MV-4-11 (cell line): ENCODE measurements at regions not wholly inside any gene's neighbourhood (a gene's known extent, or its start where the extent isn't known, plus 50 kb on each side); places are given as distances from the start of the nearest gene placed in this dataset.

Source experiments
- DNase-seq: peaks from one replicate; lab custom pipeline; 2025; lab: John Stamatoyannopoulos, UW

DNA sequence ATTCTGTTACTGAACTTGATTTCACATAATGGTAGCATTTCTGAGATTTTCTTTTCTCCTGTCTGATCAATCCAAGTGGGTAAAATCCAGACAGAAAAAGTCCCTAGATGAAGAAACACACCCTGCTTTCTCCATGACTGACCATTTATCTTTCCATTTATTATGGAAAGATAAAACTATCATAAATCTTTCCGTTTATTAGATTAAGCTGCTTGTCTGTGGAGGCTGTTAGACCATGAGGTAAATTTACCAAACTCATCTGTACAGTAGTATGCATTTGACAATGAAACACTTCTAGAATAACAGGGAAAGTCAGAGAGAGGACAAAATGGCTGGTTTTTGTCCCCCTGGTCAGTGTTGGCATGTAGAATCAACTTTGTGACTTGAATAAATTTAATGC lies 491.2 kb upstream of the SEMA6A start:
- no peak for DNase-seq

DNA sequence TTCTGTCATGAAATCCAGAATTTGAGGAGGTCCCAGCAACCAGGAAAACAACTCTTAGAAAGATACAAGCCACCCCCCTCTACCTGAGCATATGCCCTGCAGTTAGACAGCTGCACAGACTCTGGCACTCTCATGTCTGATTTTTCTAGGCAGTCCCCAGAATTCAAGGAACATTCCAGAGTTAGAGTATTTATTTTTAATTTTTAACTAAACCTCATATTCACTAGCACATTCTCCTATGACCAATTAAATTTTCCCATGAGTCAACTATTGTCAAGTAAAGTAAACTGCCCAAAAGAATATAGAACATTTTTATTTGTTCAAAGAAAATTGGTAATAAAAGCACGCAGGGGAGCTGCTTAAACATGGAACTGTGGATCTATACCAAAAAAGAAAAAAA lies 490.5 kb upstream of the SEMA6A start:
- no peak for DNase-seq

DNA sequence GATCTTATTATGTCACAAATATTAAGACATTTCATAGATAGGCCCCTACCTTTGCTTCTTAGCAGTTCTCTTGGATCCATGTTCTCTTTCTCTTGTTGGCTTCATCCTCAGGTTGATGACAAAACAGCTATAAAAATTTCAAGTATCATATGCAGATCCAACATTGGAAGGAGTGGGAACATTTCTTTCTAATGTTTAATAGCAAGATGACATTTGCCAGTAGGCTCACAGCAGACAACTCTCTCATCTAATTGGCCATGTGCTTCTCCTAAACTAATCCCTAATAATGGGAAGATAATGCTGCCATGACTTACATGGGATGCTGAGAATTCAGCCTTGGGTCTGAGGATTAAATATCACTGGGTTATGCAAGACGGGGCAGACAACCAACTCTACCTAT lies 485.5 kb upstream of the SEMA6A start:
- DNase-seq = no peak

DNA sequence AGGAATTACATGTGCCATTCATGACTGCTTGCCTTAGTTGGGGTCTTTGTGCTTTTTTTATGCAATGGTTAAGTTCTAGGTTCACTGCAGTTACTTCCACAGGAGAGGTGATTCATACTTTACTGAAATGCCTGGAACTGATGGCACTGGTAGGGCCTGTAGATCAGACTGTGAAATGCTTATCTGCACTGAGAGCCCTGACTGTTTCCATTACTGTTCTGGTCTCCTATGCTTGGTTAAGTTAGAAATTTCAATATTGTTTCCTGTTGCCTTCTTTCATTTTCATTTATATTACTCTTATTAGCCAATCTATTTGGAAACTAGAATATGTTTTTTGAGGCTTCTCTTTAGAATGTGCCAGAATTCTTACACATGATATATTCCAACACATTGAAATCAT lies 484.1 kb upstream of the SEMA6A start:
- DNase-seq = no peak

DNA sequence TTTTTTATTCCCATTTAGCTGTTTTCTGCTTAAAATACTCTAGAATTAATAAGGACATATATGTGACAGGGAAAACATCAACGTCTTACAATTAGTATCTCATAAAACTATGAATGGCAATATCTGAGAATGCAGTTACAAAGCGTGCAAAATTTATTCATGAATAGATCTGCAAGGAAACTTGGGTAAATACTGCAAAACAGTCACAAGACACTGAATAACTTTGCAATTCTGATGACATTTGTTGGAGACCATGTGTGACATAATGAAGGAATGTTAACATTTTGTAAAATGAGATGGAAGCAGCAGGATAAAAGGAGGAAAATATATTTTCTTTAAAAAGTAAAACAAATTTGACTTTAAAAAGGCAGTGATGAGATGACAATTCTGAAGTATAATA lies 480.9 kb upstream of the SEMA6A start:
- no peak for DNase-seq

DNA sequence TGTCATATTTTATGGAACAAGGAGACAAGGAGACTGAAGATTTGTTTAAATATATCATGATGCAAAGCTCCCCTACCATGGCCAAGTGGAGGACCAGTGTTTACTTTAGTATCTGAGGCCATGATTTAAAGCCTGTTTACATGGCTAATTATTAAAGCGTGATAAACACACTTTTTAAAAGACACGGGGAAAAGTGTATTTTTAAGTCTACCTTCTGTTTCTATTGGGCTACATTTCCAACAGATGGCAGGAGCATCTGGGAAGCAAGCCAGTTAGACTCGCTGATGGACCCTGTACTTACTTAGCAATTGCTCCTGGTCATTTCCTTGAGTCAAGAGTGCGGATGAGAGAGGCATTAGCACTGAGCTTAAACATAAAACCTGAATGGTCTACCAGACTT lies 480.3 kb upstream of the SEMA6A start:
- no peak for DNase-seq

DNA sequence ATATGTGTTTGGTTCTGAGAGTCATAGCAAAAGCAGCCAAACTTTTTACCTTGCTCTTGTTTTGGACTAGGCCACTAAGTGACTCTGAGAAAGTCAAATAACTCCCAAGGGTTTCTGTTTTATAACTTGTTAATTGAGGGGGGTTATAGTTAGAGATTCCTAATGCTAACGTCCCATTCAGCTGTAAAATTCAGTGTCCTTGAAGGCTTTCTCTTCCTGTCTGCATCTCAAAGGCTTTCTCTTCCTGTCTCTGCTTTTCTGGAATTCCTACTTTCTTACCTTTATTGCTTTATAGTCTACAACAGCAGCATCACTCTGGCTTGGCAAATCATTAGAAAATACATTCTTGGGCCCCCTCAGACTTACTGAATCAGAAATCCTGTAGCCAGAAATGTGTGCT lies 479.5 kb upstream of the SEMA6A start:
- no peak for DNase-seq

DNA sequence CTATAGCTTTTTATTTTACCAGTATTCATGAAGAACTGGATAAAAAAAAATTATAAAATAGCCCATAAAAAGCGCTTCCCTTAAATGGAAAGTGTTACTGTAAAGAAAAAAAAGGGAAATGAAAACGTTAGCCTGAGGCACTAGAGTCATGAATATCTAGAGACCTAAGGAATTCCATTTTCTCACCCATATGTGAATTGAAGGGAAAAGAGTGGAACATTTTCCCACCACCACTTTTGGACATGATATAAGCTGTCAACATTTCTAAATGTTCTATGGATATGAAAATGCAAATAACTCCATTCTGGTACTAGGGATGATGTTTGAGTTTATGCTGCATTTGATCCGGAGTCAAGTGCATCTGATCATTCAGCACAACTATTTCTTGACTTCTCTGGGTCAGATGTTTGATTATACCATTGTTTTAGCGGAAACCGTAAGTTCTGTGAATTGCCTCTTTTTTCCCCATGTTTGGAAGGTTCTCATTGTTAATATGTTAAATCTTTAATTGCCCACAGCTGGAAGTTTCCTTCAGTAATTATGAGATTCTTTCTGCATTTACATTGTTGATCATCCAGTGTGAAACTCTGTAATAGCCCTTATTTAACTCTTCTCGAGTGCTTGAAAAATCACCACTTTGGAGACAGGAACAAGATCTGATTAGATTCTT lies 467.4 kb upstream of the SEMA6A start:
- no peak for DNase-seq

DNA sequence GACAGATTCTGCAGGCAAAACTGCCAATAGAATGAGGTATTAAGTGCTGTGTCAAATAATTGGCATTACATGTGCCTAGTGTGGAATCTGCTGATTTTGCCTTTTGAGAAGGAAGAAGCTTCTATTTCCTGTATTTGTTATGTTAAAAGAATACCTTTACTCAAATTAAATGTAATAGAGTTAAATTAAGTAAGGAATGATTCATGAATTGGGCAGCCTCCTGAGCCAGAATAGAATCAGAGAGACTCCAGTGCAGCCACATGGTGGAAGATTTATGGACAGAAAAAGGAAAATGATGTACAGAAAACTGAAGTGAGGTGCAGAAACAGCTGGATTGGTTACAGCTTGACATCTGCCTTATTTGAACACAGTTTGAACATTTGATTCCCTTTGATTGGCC lies 464.4 kb upstream of the SEMA6A start:
- no peak for DNase-seq

DNA sequence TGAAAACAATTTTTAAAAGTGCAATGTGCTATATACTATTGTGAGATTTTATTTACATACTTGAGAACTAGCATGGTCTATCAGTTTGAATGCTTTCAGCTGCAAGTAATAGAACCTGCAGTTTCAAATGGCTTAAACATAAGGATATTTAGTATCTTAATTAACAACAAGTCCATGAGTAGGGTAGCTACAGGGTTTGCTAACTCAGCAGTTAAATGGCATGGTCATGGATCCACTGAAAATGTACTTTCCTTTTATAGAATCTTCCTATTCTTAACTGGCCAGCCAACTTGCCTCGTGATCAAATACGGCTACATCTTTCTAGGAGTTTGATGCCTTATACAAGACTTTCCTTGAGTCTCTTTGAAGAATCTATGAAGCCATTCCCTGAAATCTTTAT lies 452.8 kb upstream of the SEMA6A start:
- DNase-seq = no peak

DNA sequence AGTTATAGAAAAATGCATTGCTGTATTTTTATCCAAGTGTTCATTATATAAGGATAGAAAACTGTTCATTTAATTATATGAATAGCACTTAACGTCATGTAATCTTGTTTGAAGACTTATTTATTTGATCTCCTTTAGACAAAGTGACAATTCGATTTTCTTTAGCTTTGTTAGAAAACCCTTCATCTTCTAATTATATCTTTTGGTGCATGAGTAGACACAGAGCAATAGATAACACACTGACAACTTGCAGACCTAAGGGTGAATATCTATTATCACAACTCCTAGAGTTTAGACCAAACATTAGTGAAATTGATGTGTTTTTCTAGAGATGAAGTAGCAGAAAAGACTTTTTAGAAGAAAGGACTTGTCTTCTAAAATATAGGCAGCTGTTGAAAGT lies 446.4 kb upstream of the SEMA6A start:
- no peak for DNase-seq

DNA sequence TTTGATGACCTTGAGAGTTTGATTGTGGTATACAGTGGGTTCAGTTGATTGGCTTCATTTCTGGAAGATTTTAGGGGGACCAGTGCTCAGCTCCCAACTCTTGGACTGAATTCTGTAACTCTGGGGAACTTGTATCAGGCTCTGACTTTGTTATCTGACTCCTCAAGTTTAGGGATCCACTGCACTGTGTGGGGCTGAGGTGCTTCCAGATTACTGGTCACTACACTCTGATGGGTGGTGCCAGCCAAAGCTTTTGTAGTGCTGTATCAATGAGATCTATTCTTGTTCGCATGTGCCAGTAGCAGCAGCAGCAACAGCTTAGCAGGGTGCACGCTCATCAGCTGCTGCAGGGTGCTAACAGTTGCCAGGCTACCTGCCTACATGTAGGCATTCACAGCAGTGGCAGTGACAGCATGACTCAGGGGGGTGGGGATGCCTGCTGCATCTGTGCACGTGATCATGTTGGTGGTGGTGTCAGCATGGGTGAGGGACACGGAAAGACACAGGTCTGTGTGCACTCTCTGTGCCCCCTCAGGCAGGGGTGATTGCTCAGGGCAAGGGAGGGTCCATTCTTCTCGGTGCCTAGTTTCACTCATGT lies 438.8 kb upstream of the SEMA6A start:
- no peak for DNase-seq

DNA sequence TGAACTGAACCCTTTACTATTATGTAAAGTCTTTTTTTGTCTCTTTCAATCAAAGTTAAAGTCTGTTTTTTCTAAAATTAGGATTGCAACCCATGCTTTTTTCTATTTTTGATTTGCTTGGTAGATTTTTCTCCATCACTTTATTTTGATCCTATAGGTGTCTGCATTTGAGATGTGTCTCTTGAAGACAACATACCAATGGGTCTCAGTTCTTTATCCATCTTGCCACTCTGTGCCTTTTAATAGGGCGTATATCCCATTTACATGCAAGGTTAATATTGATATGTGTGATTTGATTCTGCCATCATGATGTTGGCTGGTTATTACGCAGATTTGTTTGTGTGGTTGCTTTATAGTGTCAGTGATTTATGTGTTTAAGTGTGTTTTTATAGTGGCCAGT lies 436.0 kb upstream of the SEMA6A start:
- DNase-seq = no peak

DNA sequence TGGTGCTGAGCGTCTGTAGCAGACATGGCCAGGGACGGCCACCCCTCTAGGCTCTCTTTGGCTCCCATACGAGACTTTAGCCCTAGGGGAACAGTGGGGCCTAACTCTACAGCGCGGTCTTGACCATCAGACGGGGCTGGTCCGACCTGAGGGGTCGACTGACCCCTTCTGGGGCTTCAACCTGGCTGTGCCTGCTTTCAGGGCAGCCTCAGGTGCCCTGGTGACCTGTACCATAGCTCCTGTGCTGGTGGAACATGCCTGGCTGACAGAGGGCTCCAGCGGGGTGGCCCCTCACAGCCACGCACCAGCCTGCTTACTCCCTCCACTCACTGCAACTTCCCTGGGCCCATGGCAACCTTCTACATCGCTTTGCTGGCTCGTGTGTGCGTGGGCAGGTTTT lies 423.4 kb upstream of the SEMA6A start:
- DNase-seq = no peak

DNA sequence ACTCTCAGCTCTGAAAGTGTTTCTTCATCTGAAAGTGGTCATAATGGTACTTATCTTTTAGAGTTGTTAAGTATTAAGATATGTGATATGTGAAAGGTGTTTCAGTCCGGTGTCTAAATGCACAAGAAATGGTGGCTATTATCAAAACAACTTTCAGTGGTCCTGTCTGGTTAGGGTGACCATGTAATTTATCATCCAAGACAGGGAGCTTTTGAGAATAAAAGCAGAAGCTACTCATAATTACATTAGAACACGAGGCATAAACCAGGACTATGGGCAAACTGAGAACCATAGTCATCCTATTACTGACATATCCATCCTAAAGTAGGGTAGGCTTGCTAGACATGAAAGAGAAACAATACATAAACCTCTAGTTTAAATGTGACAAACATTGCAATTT lies 418.1 kb upstream of the SEMA6A start:
- DNase-seq = no peak

DNA sequence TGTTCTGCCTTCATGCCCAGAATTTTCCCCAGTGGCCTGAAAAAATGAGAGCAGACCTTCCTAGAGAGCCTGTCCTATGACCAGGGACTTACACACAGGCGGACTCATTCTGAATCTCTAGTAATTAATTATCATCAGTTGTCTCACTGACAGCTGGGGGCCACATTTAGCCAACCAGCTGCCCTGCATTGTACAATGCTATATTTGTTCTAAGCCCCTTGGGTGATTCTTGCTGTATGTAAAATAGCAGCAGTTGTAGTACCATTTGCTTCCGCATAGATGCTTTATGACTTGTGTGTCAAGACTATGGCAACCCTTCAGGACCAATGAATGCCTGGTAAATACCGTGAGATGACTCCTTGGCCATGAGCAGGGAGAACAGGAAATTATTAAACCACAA lies 415.4 kb upstream of the SEMA6A start:
- no peak for DNase-seq

DNA sequence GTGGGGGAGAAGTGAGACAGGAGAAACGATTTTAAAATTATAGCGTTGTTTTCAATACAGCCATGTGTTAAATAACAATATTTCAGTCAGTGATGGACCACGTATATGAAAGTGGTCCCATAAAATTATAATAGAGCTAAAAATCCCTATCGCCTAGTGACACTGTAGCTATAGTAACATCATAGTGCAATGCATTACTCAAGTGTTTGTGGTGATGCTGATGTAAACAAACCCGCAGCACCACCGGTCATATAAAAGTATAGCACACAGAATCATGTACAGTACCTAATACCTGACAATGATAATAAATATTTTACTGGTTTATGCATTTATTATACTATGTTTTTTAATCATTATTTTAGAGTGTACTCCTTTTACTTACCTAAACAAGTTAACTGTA lies 407.4 kb upstream of the SEMA6A start:
- DNase-seq = no peak

DNA sequence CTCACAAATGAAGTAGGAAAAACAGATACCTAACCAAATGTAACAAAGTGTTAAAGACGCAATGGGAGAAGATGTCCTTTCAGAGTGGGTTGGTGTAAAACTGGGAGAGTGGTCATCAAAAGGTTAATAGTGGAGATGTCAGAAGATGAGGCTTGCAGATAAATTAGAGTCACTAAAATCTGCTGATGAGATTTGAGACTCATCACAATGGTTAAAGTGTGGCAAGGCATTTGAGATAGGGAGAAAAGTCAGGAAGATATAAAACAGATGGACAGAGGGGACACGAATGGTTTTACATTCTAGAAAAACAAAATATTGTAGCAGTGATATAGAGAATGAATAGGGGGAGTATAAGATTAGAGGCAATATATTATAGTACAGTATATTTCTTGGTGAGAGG lies 406.0 kb upstream of the SEMA6A start:
- DNase-seq = no peak

DNA sequence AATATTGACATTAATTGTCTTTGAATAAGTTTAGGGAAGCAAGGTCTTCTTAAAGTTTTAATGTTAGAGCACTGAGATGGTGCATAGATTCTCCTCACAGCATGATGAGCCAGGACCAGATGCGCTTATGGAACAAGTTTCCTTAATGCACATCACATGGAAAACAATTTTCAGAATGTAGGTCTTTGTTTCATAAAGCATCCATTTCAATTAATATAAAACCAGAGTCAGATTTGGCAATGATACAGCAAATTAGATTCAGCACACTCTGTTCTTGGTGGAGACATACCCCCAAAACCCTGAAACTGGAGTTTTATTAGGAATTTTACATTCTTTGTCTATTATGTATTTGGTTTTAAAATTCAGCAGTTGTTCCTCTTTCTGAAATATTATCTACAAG lies 402.1 kb upstream of the SEMA6A start:
- DNase-seq = no peak

DNA sequence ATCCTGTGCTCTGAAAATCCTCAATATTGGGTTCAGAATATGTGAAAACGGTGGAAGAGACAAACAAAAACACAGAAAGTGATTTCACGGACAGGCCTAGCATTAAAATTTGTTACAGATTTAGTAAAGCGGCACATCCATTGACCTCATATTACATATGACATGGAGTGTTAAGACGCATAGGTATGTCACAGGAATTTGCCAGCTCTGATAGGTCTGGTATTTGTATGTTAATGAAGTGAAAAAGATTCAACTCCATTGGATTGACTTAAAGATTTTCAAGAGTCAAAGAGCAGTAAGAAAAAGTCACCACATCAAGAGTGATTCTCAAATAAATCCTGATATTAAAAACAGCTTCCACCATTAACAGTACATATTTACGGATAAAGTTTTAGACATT lies 396.5 kb upstream of the SEMA6A start:
- DNase-seq = no peak

DNA sequence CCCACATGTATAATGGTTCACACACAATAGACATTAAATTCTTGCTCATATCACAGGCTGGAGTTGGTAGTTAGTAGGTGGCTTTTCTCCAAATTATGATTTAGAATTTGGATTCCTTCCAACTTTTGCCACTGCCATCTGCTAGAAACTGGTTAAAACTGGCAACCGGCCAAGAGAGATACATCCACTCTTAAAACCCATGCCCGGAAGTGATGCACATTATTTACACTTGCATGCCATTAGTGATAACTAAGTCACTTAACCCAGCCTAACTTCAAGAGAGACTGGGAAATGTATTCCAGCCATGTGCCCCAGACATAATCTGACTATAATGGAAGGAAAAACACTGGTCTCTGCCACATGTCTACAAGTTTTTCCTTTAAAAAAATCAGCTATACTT lies 395.7 kb upstream of the SEMA6A start:
- DNase-seq = no peak

DNA sequence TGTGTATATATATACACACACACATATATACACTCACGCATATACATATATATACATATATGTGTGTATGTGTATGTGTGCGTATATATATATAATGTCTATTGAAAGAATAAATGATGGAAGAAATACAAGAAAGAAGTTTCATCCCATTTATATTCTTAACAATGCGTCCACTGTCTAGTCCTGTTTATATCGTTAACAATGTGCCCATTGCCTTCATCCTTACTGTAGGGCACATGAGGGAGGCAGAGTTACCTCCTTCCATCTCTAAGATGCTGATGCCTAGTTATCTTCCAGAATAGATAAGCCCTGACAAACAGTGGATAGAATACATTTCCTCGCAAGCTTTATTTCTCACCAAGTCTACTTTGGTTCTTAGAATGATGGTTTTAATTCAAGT lies 389.8 kb upstream of the SEMA6A start:
- no peak for DNase-seq

DNA sequence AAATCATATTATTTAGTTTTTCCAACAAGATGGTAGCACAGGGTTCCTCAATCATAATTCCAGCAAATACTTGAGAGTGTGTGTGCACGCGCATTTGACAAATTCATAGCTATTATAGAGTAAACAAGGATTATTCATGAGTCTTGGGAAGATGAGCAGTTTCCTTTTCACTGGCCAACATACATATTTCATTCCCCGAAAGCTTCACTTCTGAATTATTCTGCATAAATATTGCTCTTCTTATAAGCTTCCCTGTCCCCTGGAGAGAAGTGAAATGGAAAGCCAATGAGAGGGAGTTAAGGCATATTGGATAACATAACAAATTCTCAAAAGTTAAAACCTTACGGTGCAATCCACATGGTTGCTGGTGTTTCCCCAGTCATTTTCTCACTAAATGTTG lies 386.4 kb upstream of the SEMA6A start:
- no peak for DNase-seq

DNA sequence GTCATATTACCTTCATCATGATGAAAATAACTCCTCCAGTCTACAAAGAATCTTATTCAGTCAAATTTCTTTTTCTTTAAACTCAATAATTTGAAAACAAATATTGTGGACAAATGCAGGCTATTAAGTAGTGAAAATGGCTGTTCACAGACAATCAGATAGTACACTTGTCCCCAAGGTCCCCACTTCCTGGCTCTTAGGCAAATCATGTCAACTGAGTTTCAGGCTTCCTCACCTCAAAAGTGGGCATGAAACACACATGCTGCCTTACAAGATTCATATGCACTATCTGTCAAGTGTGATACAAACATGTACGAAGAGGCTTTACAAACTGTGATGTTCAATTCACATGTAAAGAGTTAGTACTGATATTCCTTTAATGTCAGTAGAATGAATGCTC lies 385.2 kb upstream of the SEMA6A start:
- DNase-seq = no peak
